CD4-positive, alpha-beta T cell treated with Interleukin-6 at 100 ng/mL for 8 hours (primary cell): ENCODE measurements at regions not wholly inside any gene's neighbourhood (a gene's known extent, or its start where the extent isn't known, plus 50 kb on each side); places are given as distances from the start of the nearest gene placed in this dataset.

Experiments used
- DNase-seq: peaks from one replicate; pipeline ENCODE4 v3.0.0-alpha.2; 2020; ENCODE audit warnings: mixed read lengths, low spot score

- no peak for DNase-seq
Measured at GRCh38 chr5:39505791-39506190, 81.0 kb upstream of the DAB2 start.

- DNase-seq, result no peak
Measured at GRCh38 chr5:39505363-39505762, 80.6 kb upstream of the DAB2 start.

GRCh38 chr5:39503155-39503554, 78.4 kb upstream of the DAB2 start:
- DNase-seq, result no peak

DNA sequence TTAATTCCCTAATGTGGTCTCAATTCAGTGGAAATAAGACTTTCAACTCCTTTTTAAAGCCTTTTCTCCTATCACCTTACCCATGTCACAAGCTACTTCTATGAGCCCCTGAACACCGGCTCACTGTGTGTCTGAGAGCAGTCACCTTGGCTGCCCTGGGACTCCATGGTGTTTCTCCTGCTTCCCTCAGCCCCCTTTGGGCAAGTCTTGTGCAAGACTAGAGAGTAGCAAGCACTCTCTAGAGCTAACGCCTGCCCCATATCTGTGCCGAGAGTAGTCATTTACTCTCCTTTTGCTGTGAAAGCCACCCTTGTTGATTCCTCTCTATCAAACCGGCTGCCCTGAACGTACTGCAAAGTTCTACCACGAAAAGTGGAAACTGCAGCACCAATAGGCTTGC, 77.9 kb upstream of the DAB2 start:
- DNase-seq, result no peak

GRCh38 chr5:39501397-39501796, 76.6 kb upstream of the DAB2 start:
- DNase-seq, result no peak

DNA sequence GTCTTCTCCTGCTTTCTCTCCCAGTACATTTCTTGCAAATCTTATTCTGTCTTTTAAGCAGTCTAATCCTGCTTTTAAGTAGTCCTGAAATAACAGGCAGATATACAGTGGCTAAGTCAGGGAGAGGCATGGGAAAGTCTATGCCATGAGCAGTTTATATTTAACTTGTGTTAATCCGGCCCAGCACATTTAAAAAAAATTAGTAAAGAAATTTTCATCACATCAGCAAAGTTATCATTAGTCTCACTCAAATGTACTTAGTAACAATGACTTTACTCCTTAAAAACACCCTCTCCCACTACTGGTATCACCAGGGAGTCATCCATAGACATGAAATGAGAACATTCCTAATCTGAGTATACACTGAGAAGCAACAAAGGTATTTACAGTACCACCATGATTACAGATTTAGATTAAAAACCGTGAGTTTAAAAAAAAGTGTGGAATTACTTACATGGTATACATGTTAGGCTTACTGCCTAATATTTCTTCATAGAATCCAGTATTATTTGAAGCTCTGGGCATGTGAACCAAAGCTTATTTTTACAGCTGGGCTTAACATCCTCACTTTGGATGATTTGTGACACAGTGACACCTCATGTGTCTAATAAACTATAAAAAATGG, 75.9 kb upstream of the DAB2 start:
- DNase-seq, result no peak

- DNase-seq, result no peak
Measured at GRCh38 chr5:39498278-39498952, 73.6 kb upstream of the DAB2 start.

DNA sequence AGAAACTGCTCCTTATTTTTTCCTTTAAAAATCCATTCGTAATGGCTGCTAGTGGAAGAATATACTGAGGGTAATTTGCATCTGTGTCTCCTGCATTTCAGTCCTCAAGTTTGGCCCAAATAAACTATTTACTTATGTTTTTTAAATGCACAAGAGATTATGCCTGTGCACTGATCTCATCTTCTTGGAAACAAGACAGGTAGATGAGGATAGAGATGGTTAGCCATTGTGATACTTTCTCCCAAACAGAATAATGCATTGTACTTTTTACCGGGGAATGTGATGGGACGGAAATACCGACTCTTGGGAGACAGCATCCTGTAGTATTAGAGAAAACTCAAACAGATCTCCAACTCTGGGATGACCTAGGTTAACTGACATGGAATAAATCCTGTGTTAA, 72.5 kb upstream of the DAB2 start:
- no peak for DNase-seq

- DNase-seq, result no peak
Measured at GRCh38 chr5:39495227-39495626, 70.4 kb upstream of the DAB2 start.

DNA sequence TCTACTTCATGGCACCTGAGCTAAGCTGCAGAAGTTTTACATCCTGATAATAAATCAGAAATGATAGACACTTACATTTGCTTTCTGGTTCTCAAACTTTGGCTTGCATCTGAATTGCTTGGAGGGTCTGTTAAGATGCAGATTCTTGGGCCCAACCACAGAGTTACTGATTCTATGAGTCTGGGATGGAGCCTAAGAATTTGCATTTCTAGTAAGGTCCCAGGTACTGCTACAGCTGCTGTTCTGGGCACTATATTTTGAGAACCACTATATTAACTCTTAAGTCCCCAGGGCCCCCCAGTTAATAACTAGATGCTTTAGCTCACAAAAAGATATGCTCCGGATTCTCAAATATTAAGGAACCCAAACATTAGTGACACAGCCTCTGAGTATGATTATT, 69.8 kb upstream of the DAB2 start:
- no peak for DNase-seq

DNA sequence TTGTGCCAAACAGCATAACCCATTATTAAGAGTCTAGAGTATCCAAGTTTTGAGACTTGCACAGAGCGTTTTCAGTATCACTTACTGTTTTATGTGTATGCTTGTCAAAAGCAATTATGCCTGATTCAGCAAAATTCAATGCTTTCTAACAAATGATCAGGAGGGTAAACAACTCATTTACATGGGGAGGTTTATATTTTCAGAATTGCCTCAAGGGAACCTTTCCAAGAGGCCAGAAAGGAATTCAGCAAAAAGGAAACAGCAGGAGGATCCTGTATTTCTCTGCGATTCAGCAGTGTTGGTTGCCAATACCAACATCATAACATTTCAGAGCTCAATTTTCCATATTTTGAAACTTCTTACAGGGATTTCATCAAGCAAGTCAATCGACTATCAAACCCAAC, 69.3 kb upstream of the DAB2 start:
- DNase-seq, result no peak

DNA sequence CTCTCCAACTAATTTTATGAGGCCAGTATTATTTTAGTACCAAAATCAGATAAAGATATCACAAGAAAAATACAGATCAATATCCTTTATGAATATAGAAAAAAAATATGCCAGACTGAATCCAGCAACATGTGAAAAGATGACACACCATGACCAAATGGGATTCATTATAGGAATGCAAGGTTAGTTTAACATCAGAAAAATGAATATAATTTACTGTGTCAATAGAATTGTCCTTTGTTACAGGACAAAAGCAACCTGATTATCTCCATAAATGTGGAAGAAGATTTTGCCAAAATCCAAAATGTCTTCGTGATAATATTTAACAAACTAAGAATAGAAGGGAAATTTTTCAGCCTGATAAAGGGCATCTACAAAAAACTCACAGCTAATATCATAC, 66.4 kb upstream of the DAB2 start:
- no peak for DNase-seq

DNA sequence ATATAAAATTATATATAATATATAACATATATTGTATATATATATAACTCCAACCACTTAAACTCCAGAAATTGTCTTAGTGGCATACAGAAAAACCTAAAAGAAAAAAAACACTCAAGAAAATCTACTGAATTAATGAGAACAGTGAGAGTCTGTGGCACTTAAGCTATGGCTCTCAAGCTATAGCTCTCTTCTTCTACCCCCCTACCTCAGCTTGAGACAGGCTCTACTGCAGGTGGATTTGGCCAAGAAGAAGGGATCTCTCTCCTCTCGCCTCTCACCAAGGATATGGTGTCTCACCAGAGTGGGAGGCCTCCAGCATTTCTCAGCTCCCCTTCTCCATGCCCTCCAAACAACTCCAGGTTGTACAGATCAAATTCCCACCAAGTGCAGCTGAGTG, 64.5 kb upstream of the DAB2 start:
- DNase-seq, result no peak

DNA sequence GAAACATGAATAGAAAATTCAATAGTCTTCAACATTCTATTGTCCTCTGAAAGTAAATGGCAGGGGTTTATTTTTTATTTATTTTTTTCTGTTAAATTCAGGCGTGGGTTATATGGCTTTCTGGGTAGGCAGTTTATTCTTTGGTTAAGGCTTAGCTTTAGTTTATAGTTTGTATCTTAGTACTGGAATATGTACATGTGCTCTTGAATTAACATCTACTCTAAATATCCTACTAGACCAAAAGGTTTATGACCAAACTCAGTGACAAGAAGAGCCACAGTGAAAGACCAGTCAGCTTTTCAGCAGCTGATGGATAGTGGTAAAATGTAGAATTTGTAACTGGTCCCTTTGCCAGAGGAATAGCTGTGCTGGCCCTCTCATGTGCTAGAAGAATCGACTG, 62.0 kb upstream of the DAB2 start:
- no peak for DNase-seq

- DNase-seq, result no peak
Measured at GRCh38 chr5:39486361-39486760, 61.6 kb upstream of the DAB2 start.

DNA sequence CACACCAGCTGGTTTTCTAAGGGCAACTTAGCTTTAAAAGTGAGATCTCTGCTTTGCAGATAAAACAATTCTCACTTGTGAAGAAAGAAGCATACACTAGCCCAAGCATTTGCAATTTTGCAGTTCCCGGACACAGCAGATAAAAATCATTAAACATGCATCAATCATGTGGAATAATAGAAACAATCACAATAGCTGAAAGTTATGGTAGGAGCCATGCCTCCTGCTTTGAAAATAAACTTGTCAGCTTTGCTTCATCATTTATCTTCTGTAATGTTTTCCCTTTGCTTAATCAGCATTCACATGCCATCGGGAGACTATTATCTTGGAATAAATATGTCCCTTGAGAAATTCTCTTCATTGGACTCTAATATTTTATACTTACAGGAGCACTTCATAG, 60.3 kb upstream of the DAB2 start:
- no peak for DNase-seq

GRCh38 chr5:39484673-39485072, 59.9 kb upstream of the DAB2 start:
- no peak for DNase-seq

GRCh38 chr5:39482098-39482497, 57.3 kb upstream of the DAB2 start:
- DNase-seq, result no peak

DNA sequence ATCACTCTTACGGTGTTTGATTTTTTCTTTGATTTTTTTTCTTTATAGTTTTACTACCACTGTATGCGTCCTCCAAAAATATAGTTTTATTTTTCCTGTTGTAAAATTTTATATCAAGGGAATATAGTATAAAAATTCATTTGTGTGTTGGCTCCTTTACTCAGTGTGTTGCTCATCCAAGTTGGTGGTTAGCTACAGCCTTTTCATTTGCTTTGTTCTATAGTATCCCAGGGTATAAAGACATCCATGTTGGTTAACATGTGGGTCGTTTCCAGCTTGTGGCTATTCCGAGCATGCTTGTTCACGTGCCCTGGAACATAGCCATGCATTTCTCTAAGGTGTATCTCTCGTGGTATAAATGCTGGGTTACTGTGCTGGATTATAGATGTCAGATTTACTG, 54.8 kb upstream of the DAB2 start:
- no peak for DNase-seq

DNA sequence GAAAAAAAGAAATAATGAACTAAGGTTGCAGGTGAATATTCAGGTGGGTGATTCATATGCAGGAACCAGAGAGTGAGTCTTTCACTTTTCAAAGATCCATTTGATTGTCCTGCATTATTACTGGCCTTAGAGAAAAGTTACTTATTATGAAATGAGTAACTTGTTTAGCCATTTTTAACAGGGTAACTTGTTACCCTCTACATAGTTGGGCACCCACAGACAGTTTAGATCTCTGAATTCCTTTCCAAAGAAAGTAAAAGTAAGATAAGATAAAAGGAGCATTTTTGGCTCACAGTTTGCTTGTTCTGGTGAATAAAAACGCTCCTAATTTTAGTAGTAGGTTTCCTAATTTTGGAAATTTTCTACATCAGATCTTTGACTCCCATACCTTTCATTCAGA, 54.1 kb upstream of the DAB2 start:
- DNase-seq, result no peak

- DNase-seq, result no peak
Measured at GRCh38 chr5:39476843-39477220, 52.1 kb upstream of the DAB2 start.

DNA sequence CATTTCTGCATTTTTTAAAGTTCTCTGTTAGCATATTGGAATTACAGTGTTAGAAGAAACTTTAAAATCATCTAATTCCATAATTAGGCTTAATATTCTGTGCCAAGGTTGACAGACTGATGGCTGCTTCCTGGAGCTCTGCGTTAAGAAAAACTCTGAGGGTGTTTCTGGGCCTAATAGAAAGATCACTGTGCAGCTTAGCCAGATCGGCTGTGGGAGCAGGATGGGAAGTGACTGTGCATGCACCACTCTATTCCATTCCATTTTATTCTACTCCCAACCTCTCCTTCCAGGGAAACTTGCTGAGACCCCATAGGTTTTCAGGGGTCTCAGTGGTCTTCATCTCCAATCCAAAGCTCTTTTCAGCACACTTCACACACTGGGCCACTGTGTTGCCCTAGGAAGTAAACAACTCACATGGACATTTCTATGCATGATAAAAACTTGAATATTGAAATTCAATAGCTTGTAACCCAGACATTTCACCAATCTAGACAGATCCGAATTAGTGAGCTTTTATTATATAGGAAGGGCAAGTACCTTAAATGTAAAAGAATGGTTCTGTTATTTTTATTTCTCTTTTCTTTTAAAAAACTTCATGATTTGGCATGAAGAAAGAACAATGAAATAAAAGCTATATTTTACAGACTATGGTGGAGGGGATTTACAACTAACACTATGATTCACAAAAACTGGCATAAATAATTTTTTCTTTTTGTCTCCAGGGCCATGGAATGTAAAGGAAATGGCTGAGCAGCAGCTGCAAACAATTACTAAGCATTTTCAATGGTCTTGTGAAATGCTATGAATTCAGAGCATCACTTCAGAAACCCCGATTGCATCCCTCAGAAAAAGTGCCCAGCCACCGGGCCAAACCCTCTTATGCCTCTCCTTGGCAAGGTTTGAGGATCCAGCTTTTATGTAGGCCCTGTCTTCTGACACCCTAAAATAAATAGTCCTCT, 51.4 kb upstream of the DAB2 start:
- DNase-seq, result no peak

DNA sequence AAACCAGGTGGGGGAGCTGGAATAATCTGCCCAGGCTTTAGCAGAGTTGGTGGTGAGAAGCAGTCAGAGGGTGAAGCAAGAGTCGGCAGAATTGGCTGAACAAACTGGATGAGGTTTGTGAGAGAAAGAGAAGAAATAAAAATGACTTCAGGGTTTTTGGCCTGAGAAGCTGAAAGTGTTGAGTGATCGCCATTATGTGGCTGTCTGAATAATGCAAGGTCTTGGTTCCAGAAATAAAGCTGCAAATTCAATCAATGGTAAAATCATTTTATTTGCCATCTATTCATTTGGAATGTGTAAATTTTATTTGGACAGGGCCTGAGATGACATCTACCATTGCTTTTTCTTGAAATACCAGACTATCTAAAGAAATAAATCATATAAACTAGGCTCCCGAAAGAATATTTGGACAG, 50.4 kb upstream of the DAB2 start:
- no peak for DNase-seq
